HepG2 (cell line): ENCODE measurements at regions not wholly inside any gene's neighbourhood (a gene's known extent, or its start where the extent isn't known, plus 50 kb on each side); places are given as distances from the start of the nearest gene placed in this dataset.

ENCODE experiments used
- ATAC-seq: fragments of 200-7000 bp; cut with Tn5 transposase; 3 replicates; pipeline ENCODE4 v1.9.1; 2020; ENCODE audit warnings: mild to moderate bottlenecking, moderate library complexity
- BruUV-seq: library from RNA; stranded (reverse); fragments of 400-500 nt; replicated peaks from 2 replicates; lab custom pipeline; 2021; lab: Mats Ljungman, UMichigan
- CTCF ChIA-PET: fragments of 300-600 bp; formaldehyde crosslinking; extraction: SDS; loops from one replicate; lab custom pipeline; 2021; ENCODE audit warnings: low total read pairs, inconsistent platforms, low intra/inter-chr PET ratio; lab: Yijun Ruan, JAX
- POLR2A ChIA-PET: fragments of 350-600 bp; sonication (Branson Sonifier 250); formaldehyde crosslinking; loops from one replicate; lab custom pipeline; 2020; ENCODE audit warnings: antibody characterized with exemption, inconsistent platforms; lab: Yijun Ruan, JAX
- DNase-seq: peaks from one replicate; pipeline ENCODE4 v3.0.0-alpha.2; 2015; ENCODE audit warnings: low spot score
- FAIRE-seq: peaks from 3 replicates; lab custom pipeline; 2011; peaks lifted over from hg19 to GRCh38; lab: Jason Lieb, UNC
- H2AFZ ChIP-seq: one replicate; pipeline ENCODE4 v1.6.1; 2011; ENCODE audit warnings: low read length, inconsistent platforms
- H3K27ac ChIP-seq: fragments of 300-600 bp; 3 replicates; pipeline ENCODE4 v1.8.0; 2011; ENCODE audit warnings: mixed run types, mild to moderate bottlenecking, mixed read lengths, low read length, inconsistent platforms; ENCODE audit not compliant: insufficient read depth; ENCODE audit errors: extremely low read length
- H3K27me3 ChIP-seq, 2 experiments: fragments of 200-600 bp in 1 of 2; 2 replicates in 1 of 2; 3 replicates in 1 of 2; pipeline versions ENCODE4 v1.6.0 to v1.8.0; 2011; ENCODE audit warnings: low read length in 2 of 2, mild to moderate bottlenecking in 2 of 2, moderate library complexity in 2 of 2, inconsistent platforms in 1 of 2; ENCODE audit not compliant: insufficient read depth in 2 of 2, control insufficient read depth in 1 of 2
- H3K36me3 ChIP-seq, 2 experiments: fragments of 200-600 bp in 1 of 2; replicated peaks in 1 of 2; 2 replicates in 1 of 2; 3 replicates in 1 of 2; pipeline versions ENCODE4 v1.5.1 to v1.8.0; 2011; ENCODE audit warnings: low read length in 2 of 2, inconsistent platforms in 1 of 2; ENCODE audit not compliant: insufficient read depth in 2 of 2, control insufficient read depth in 1 of 2
- H3K4me1 ChIP-seq: 2 replicates; pipeline ENCODE4 v1.5.1; 2012; ENCODE audit warnings: low read length, inconsistent platforms; ENCODE audit not compliant: insufficient read depth
- H3K4me2 ChIP-seq: 2 replicates; pipeline ENCODE4 v1.6.0; 2011; ENCODE audit warnings: low read depth, low read length, inconsistent platforms
- H3K4me3 ChIP-seq, 3 experiments: fragments of 200-600 bp in 1 of 3; sonication (generic), shearing (Covaris generic) in 1 of 3; replicated peaks in 1 of 3; 2 replicates each; pipeline ENCODE4 v1.5.1; 2011 to 2016; ENCODE audit warnings: low read length in 3 of 3, inconsistent platforms in 2 of 3, low read depth in 2 of 3, mild to moderate bottlenecking in 2 of 3, control low read depth in 1 of 3, mixed read lengths in 1 of 3; ENCODE audit not compliant: insufficient read depth in 1 of 3
- H3K79me2 ChIP-seq: one replicate; pipeline ENCODE4 v1.6.1; 2011; ENCODE audit warnings: low read length, inconsistent platforms; ENCODE audit not compliant: insufficient read depth
- H3K9ac ChIP-seq: 2 replicates; pipeline ENCODE4 v1.6.0; 2011; ENCODE audit warnings: mild to moderate bottlenecking, low read depth, low read length, inconsistent platforms; ENCODE audit not compliant: insufficient read depth
- H3K9me3 ChIP-seq: 2 replicates; pipeline ENCODE4 v1.5.1; 2012; ENCODE audit warnings: mild to moderate bottlenecking, low read length
- H4K20me1 ChIP-seq: 2 replicates; pipeline ENCODE4 v1.6.0; 2011; ENCODE audit warnings: inconsistent platforms, mild to moderate bottlenecking, low read length, moderate library complexity; ENCODE audit not compliant: insufficient read depth
- FOXJ3 ChIP-seq: sonication (generic); formaldehyde crosslinking; IDR thresholded peaks from 2 replicates; pipeline ENCODE4 v1.4.0; 2020; ENCODE audit warnings: missing genetic modification reagents, mild to moderate bottlenecking, borderline replicate concordance
- HNRNPL ChIP-seq: fragments of 200-400 bp; formaldehyde crosslinking; IDR thresholded peaks from 2 replicates; pipeline ENCODE4 v1.6.1; 2017; ENCODE audit warnings: mild to moderate bottlenecking, low read depth, low read length
- HOXA7 ChIP-seq: sonication (generic); formaldehyde crosslinking; IDR thresholded peaks from 2 replicates; pipeline ENCODE4 v1.8.1; 2022; ENCODE audit warnings: mild to moderate bottlenecking, missing genetic modification reagents, moderate library complexity
- JUND ChIP-seq: sonication (generic); formaldehyde crosslinking; IDR thresholded peaks from 2 replicates; pipeline ENCODE4 v1.8.0; 2022; ENCODE audit warnings: mild to moderate bottlenecking, missing genetic modification reagents
- KAT2B ChIP-seq: fragments of 150-350 bp; IDR thresholded peaks from 2 replicates; pipeline ENCODE4 v1.6.1; 2014; ENCODE audit warnings: low read depth, low read length, borderline replicate concordance
- MED1 ChIP-seq: sonication (generic); formaldehyde crosslinking; IDR thresholded peaks from 2 replicates; pipeline ENCODE4 v1.4.0; 2020; ENCODE audit warnings: missing genetic modification reagents
- MEIS2 ChIP-seq: sonication (generic); formaldehyde crosslinking; IDR thresholded peaks from 2 replicates; pipeline ENCODE4 v1.9.0; 2021; ENCODE audit warnings: mild to moderate bottlenecking, missing genetic modification reagents
- NFE2 ChIP-seq: sonication (generic); formaldehyde crosslinking; IDR thresholded peaks from 2 replicates; pipeline ENCODE4 v1.4.0; 2020; ENCODE audit warnings: missing genetic modification reagents
- PITX1 ChIP-seq: sonication (generic); formaldehyde crosslinking; IDR thresholded peaks from 2 replicates; pipeline ENCODE4 v1.5.1; 2020; ENCODE audit warnings: mild to moderate bottlenecking, missing genetic modification reagents
- RAD51 ChIP-seq: fragments of 450-650 bp; IDR thresholded peaks from 2 replicates; pipeline ENCODE4 v1.6.1; 2016; ENCODE audit warnings: borderline replicate concordance
- SIX4 ChIP-seq: sonication (generic); formaldehyde crosslinking; IDR thresholded peaks from 2 replicates; pipeline ENCODE4 v1.4.0; 2020; ENCODE audit warnings: missing genetic modification reagents
- ZKSCAN1 ChIP-seq: fragments of 150-350 bp; IDR thresholded peaks from 2 replicates; pipeline ENCODE4 v1.6.1; 2014; ENCODE audit warnings: low read length
- ZNF136 ChIP-seq: sonication (generic); formaldehyde crosslinking; IDR thresholded peaks from 2 replicates; pipeline ENCODE4 v1.8.1; 2022; ENCODE audit warnings: low read depth, mild to moderate bottlenecking, moderate library complexity, missing genetic modification reagents
- ZNF205 ChIP-seq: IDR thresholded peaks from 2 replicates; pipeline ENCODE4 v1.6.1; 2018; ENCODE audit warnings: missing biosample characterization, missing genetic modification reagents
- ZNF816 ChIP-seq: sonication (generic); formaldehyde crosslinking; IDR thresholded peaks from 2 replicates; pipeline ENCODE4 v1.8.0; 2022; ENCODE audit warnings: missing genetic modification reagents, mild to moderate bottlenecking, borderline replicate concordance
- WGBS: methylation state at CpG from one replicate; pipeline ENCODE4 v1.1.6; 2017; ENCODE audit warnings: low lambda C conversion rate; 5-methylcytosine and 5-hydroxymethylcytosine counted together
- in situ Hi-C: cut with HindIII; loops from 2 replicates; pipeline ENCODE4 v1.10.0; 2017; ENCODE audit warnings: low pct_unique_long_range_greater_than_20kb; ENCODE audit not compliant: extremely low pct_ligation_motif_present
- intact Hi-C: fragments of 100-400 bp; cut with micrococcal nuclease; formaldehyde crosslinking; loops from one replicate; pipeline ENCODE4 v1.10.0; 2022; ENCODE audit not compliant: unreplicated experiment
- TF ChIP-seq, protein P1 (sequence below): IDR thresholded peaks from 2 replicates; pipeline ENCODE4 v1.6.1; 2012; ENCODE audit warnings: low read depth, low read length, improper control_type of control experiment
- TF ChIP-seq, protein P2 (sequence below): sonication (generic); formaldehyde crosslinking; IDR thresholded peaks from 2 replicates; pipeline ENCODE4 v1.4.0; 2020; ENCODE audit warnings: missing genetic modification reagents, borderline replicate concordance

DNA sequence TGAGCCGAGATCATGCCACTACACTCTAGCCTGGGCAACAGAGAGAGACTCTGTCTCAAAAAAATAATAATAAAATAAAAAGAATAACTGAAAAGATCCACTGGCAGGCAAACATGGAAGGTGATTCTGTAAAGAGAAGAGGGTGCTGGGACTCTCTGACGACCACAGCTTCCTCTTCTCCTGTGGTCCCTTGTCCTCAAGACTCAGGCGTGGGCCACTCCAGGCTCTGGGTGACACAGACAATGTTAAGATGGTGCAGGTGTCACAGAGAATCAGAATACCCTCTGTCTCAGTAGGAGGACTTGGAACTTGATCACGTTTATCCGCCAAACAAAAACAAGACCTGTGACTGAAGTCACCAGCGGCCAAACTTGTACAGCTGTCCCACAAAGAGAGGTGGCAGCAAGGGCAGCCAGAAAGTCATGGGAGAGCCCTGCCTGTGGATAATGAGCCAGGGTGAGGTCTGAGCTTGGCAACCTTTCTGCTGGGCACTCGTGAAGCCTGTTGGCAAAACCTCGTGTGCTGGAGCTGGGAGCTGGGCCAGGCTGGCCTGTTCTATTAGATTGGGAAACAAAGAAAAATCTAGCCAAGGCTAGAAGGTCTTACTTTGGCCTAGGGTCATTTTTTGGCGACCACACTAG lies 76.4 kb upstream of the ITGA6 start (continued):
- TF ChIP-seq, protein P1, sequence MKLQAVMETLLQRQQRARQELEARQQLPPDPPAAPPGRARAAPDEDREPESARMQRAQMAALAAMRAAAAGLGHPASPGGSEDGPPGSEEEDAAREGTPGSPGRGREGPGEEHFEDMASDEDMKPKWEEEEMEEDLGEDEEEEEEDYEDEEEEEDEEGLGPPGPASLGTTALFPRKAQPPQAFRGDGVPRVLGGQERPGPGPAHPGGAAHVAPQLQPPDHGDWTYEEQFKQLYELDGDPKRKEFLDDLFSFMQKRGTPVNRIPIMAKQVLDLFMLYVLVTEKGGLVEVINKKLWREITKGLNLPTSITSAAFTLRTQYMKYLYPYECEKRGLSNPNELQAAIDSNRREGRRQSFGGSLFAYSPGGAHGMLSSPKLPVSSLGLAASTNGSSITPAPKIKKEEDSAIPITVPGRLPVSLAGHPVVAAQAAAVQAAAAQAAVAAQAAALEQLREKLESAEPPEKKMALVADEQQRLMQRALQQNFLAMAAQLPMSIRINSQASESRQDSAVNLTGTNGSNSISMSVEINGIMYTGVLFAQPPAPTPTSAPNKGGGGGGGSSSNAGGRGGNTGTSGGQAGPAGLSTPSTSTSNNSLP, result no peak
- TF ChIP-seq FOXJ3 (CRISPR knock-in tag), result no peak
- no peak for TF ChIP-seq HOXA7 (CRISPR knock-in tag)
- no peak for TF ChIP-seq MEIS2 (CRISPR knock-in tag)
- no peak for TF ChIP-seq RAD51
- no peak for TF ChIP-seq ZNF136 (CRISPR knock-in tag)

- H3K4me3 ChIP-seq, result no peak overlapping the region
- peaks cover 0 to 9% of the 10 kb centered on the region in 2 experiments; a peak in 1 of 5 replicates for H3K27me3 ChIP-seq
- WGBS, result 68% methylated on average over 4 of the region's 4 CpGs
- H3K27ac ChIP-seq, result no peak overlapping the region
- ATAC-seq, result no peak
- H3K36me3 ChIP-seq, result no peaks in the 10 kb centered on the region
- no peak for DNase-seq
- ChIA-PET CTCF (no interaction called here), POLR2A (no interaction called here)
- H3K9ac ChIP-seq, result no peak overlapping the region
- no peak overlapping the region for H3K4me2 ChIP-seq
- intact Hi-C loops, result no loop called here
- FAIRE-seq, result no peak
- H4K20me1 ChIP-seq, result no peaks in the 10 kb centered on the region
- H2AFZ ChIP-seq, result no peak overlapping the region
- no peaks in the 10 kb centered on the region for H3K4me1 ChIP-seq
- no TSS peak for BruUV-seq
- TF ChIP-seq PITX1 (CRISPR knock-in tag) (no peak), NFE2 (CRISPR knock-in tag) (no peak), ZNF816 (CRISPR knock-in tag) (no peak), KAT2B (no peak), MED1 (no peak), JUND (no peak), HNRNPL (no peak), ZNF205 (CRISPR knock-in tag) (no peak), ZKSCAN1 (no peak), SIX4 (CRISPR knock-in tag) (no peak)
- TF ChIP-seq, protein P2, sequence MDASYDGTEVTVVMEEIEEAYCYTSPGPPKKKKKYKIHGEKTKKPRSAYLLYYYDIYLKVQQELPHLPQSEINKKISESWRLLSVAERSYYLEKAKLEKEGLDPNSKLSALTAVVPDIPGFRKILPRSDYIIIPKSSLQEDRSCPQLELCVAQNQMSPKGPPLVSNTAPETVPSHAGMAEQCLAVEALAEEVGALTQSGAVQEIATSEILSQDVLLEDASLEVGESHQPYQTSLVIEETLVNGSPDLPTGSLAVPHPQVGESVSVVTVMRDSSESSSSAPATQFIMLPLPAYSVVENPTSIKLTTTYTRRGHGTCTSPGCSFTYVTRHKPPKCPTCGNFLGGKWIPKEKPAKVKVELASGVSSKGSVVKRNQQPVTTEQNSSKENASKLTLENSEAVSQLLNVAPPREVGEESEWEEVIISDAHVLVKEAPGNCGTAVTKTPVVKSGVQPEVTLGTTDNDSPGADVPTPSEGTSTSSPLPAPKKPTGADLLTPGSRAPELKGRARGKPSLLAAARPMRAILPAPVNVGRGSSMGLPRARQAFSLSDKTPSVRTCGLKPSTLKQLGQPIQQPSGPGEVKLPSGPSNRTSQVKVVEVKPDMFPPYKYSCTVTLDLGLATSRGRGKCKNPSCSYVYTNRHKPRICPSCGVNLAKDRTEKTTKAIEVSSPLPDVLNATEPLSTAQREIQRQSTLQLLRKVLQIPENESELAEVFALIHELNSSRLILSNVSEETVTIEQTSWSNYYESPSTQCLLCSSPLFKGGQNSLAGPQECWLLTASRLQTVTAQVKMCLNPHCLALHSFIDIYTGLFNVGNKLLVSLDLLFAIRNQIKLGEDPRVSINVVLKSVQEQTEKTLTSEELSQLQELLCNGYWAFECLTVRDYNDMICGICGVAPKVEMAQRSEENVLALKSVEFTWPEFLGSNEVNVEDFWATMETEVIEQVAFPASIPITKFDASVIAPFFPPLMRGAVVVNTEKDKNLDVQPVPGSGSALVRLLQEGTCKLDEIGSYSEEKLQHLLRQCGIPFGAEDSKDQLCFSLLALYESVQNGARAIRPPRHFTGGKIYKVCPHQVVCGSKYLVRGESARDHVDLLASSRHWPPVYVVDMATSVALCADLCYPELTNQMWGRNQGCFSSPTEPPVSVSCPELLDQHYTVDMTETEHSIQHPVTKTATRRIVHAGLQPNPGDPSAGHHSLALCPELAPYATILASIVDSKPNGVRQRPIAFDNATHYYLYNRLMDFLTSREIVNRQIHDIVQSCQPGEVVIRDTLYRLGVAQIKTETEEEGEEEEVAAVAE (CRISPR knock-in tag), result no peak
- in situ Hi-C loops, result no loop called here
- H3K9me3 ChIP-seq, result no peaks in the 10 kb centered on the region
- H3K79me2 ChIP-seq, result no peaks in the 10 kb centered on the region
Observed at GRCh38 chr2:172351586-172351985, 75.8 kb upstream of the ITGA6 start.
